ENCODE measurements at regions not wholly inside any gene's neighbourhood (a gene's known extent, or its start where the extent isn't known, plus 50 kb on each side); places are given as distances from the start of the nearest gene placed in this dataset.

GRCh38 chr2:176613323-176613987, 344.2 kb downstream of the MTX2 start:
- H3F3A ChIP-seq (ENCODE audit: low read length, unreplicated experiment): peaks cover 10% of the 10 kb centered on the region
- peak; percentile 56 for ATAC-seq
- CTCF ChIA-PET: interaction anchor here (0.5 to 1.7 kb wide), 8 partner anchors 9 to 483 kb away, joined by 3 to 15 read pairs (median 4); no protein-coding TSS in a partner anchor

GRCh38 chr2:176614049-176614448, 344.8 kb downstream of the MTX2 start:
- ChIA-PET POLR2A (ENCODE audit: unreplicated experiment) (interaction anchor here (0.6 to 0.9 kb wide), 2 partner anchors 17 to 21 kb away, joined by 7 to 11 read pairs; no protein-coding TSS in a partner anchor), CTCF (interaction anchor here (1.4 kb wide), 1 partner anchor 60 kb away, joined by 4 read pairs; no protein-coding TSS in a partner anchor)
- Histone ChIP-seq H2AFZ (ENCODE audit: low read length) (no peak overlapping the region), H3K79me2 (ENCODE audit: low read length) (no peaks in the 10 kb centered on the region), H3K4me3 (ENCODE audit: low read length) (no peak overlapping the region), H3K9me3 (ENCODE audit: low read length) (no peaks in the 10 kb centered on the region), H3K9me2 (replicated peaks; ENCODE audit: low read length) (no peaks in the 10 kb centered on the region), H4K20me1 (ENCODE audit: low read length) (no peaks in the 10 kb centered on the region), H3K27ac (ENCODE audit: low read length) (peak overlapping the region; percentile 74), H3K4me2 (ENCODE audit: low read length) (peak overlapping the region; percentile 74), H3K9ac (ENCODE audit: low read length) (no peak overlapping the region), H3K36me3 (ENCODE audit: low read depth, low read length) (no peaks in the 10 kb centered on the region), H3K4me1 (ENCODE audit: insufficient read depth, low read length) (peaks cover 59% of the 10 kb centered on the region), H3F3A (ENCODE audit: low read length, unreplicated experiment) (peaks cover 10% of the 10 kb centered on the region), H3K27me3 (ENCODE audit: low read length) (no peaks in the 10 kb centered on the region)
- TF ChIP-seq EZH2 (IDR thresholded peaks at IDR 0.05; ENCODE audit: low read length, unreplicated experiment) (no peak), EZH2phosphoT487 (IDR thresholded peaks at IDR 0.05; ENCODE audit: borderline replicate concordance, low read length) (no peak)
- TF ChIP-seq, protein P1, sequence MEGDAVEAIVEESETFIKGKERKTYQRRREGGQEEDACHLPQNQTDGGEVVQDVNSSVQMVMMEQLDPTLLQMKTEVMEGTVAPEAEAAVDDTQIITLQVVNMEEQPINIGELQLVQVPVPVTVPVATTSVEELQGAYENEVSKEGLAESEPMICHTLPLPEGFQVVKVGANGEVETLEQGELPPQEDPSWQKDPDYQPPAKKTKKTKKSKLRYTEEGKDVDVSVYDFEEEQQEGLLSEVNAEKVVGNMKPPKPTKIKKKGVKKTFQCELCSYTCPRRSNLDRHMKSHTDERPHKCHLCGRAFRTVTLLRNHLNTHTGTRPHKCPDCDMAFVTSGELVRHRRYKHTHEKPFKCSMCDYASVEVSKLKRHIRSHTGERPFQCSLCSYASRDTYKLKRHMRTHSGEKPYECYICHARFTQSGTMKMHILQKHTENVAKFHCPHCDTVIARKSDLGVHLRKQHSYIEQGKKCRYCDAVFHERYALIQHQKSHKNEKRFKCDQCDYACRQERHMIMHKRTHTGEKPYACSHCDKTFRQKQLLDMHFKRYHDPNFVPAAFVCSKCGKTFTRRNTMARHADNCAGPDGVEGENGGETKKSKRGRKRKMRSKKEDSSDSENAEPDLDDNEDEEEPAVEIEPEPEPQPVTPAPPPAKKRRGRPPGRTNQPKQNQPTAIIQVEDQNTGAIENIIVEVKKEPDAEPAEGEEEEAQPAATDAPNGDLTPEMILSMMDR (conservative IDR thresholded peaks at IDR 0.05; ENCODE audit: low read depth, low read length): no peak
- BruUV-seq (replicated peaks): TSS peak; percentile 37
- DNase-seq (no peak), ATAC-seq (no peak)
- intact Hi-C loops (cut with micrococcal nuclease): no loop called here

More at GRCh38 chr2:176613323-176613987, 344.2 kb downstream of the MTX2 start:
- peak; percentile 69 for DNase-seq
- Histone ChIP-seq H3K27ac (ENCODE audit: low read length) (peak overlapping the region; percentile 74), H3K79me2 (ENCODE audit: low read length) (no peaks in the 10 kb centered on the region), H3K27me3 (ENCODE audit: low read length) (no peaks in the 10 kb centered on the region), H3K9me2 (replicated peaks; ENCODE audit: low read length) (no peaks in the 10 kb centered on the region), H3K4me2 (ENCODE audit: low read length) (peak overlapping the region; percentile 74), H4K20me1 (ENCODE audit: low read length) (no peaks in the 10 kb centered on the region), H3K4me1 (ENCODE audit: insufficient read depth, low read length) (peaks cover 59% of the 10 kb centered on the region), H2AFZ (ENCODE audit: low read length) (no peak overlapping the region), H3K9ac (ENCODE audit: low read length) (peak overlapping the region; percentile 28), H3K36me3 (ENCODE audit: low read depth, low read length) (no peaks in the 10 kb centered on the region), H3K9me3 (ENCODE audit: low read length) (no peaks in the 10 kb centered on the region), H3K4me3 (ENCODE audit: low read length) (peak overlapping the region; percentile 29; the same call in 1 of the 2 replicates)
- POLR2A ChIA-PET (ENCODE audit: unreplicated experiment): interaction anchor here (0.9 kb wide), 1 partner anchor 22 kb away, joined by 11 read pairs; no protein-coding TSS in a partner anchor
- BruUV-seq (replicated peaks): TSS peak; percentile 29
- intact Hi-C loops (cut with micrococcal nuclease): loop anchor here (1.0 kb wide), 1 partner anchor 30 kb away; no protein-coding TSS in a partner anchor
- TF ChIP-seq EZH2 (IDR thresholded peaks at IDR 0.05; ENCODE audit: low read length, unreplicated experiment) (no peak), EZH2phosphoT487 (IDR thresholded peaks at IDR 0.05; ENCODE audit: borderline replicate concordance, low read length) (no peak)
- TF ChIP-seq, protein P1 (conservative IDR thresholded peaks at IDR 0.05; ENCODE audit: low read depth, low read length): no peak
